C4-2B (cell line): ENCODE measurements at regions not wholly inside any gene's neighbourhood (a gene's known extent, or its start where the extent isn't known, plus 50 kb on each side); places are given as distances from the start of the nearest gene placed in this dataset.

Experiments used
- ZFX ChIP-seq: fragments of 450-650 bp; IDR thresholded peaks from 2 replicates; pipeline ENCODE4 v1.6.1; 2017
- TF ChIP-seq, protein P1 (sequence below): fragments of 450-650 bp; conservative IDR thresholded peaks from 2 replicates; pipeline ENCODE4 v1.5.1; 2017; ENCODE audit warnings: mild to moderate bottlenecking

DNA sequence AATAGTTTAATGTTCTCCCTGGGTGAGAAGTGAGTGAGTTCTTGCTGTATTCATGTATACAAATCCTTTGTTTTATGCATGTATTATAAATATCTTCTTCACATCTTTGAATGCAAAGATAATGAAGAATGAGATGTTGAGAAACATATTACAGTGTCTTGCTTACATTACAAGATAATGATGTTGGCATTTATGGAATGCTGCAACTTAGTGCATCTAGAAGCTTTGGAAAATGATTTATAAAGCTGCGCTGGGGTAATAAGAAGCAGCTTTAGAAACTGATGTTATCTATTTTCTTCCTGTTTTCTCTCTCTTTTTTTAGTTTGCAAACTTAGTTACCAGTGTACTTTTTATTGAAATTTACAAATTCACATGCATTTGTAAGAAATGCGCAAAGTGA, 673.4 kb downstream of the KCTD16 start:
- TF ChIP-seq, protein P1, sequence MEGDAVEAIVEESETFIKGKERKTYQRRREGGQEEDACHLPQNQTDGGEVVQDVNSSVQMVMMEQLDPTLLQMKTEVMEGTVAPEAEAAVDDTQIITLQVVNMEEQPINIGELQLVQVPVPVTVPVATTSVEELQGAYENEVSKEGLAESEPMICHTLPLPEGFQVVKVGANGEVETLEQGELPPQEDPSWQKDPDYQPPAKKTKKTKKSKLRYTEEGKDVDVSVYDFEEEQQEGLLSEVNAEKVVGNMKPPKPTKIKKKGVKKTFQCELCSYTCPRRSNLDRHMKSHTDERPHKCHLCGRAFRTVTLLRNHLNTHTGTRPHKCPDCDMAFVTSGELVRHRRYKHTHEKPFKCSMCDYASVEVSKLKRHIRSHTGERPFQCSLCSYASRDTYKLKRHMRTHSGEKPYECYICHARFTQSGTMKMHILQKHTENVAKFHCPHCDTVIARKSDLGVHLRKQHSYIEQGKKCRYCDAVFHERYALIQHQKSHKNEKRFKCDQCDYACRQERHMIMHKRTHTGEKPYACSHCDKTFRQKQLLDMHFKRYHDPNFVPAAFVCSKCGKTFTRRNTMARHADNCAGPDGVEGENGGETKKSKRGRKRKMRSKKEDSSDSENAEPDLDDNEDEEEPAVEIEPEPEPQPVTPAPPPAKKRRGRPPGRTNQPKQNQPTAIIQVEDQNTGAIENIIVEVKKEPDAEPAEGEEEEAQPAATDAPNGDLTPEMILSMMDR = no peak
- no peak for TF ChIP-seq ZFX
